Mesenchymal stem cell (in vitro differentiated cells and primary cell): ENCODE measurements at regions not wholly inside any gene's neighbourhood (a gene's known extent, or its start where the extent isn't known, plus 50 kb on each side); places are given as distances from the start of the nearest gene placed in this dataset.

Source experiments
- DNase-seq: peaks from one replicate; pipeline ENCODE4 v3.0.0-alpha.2; 2013
- H2AFZ ChIP-seq: one replicate; pipeline ENCODE4 v1.6.1; 2013; ENCODE audit warnings: low read depth, mild to moderate bottlenecking, control low read depth, inconsistent platforms, low read length, moderate library complexity
- H2AK5ac ChIP-seq: 2 replicates; pipeline ENCODE4 v1.6.1; 2013; ENCODE audit warnings: low read length, moderate library complexity, mild to moderate bottlenecking, inconsistent platforms; ENCODE audit not compliant: severe bottlenecking
- H2BK120ac ChIP-seq: one replicate; pipeline ENCODE4 v1.6.1; 2013; ENCODE audit warnings: low read depth, mild to moderate bottlenecking, inconsistent platforms, low read length, moderate library complexity
- H2BK12ac ChIP-seq, 2 experiments: one replicate each; pipeline ENCODE4 v1.6.1; 2013; ENCODE audit warnings: inconsistent platforms in 2 of 2, low read length in 2 of 2, mild to moderate bottlenecking in 2 of 2, moderate library complexity in 2 of 2, control low read depth in 1 of 2
- H2BK15ac ChIP-seq: one replicate; pipeline ENCODE4 v1.6.1; 2013; ENCODE audit warnings: mild to moderate bottlenecking, low read depth, inconsistent platforms; ENCODE audit not compliant: poor library complexity, severe bottlenecking
- H2BK5ac ChIP-seq: 2 replicates; pipeline ENCODE4 v1.6.1; 2013; ENCODE audit warnings: low read depth, mild to moderate bottlenecking, low read length, control low read depth, inconsistent platforms; ENCODE audit not compliant: poor library complexity, severe bottlenecking
- H3K14ac ChIP-seq, 2 experiments: one replicate each; pipeline ENCODE4 v1.6.1; 2013; ENCODE audit warnings: inconsistent platforms in 2 of 2, low read length in 2 of 2, control low read depth in 1 of 2, mild to moderate bottlenecking in 1 of 2, moderate library complexity in 1 of 2
- H3K18ac ChIP-seq, 2 experiments: one replicate each; pipeline ENCODE4 v1.6.1; 2013; ENCODE audit warnings: inconsistent platforms in 2 of 2, low read length in 2 of 2, control low read depth in 1 of 2, low read depth in 1 of 2, mild to moderate bottlenecking in 1 of 2
- H3K23ac ChIP-seq, 2 experiments: one replicate each; pipeline ENCODE4 v1.6.1; 2013; ENCODE audit warnings: inconsistent platforms in 2 of 2, low read length in 2 of 2, mild to moderate bottlenecking in 2 of 2, moderate library complexity in 2 of 2, control low read depth in 1 of 2
- H3K27ac ChIP-seq: 2 replicates; pipeline ENCODE4 v1.5.1; 2013; ENCODE audit warnings: mild to moderate bottlenecking, moderate library complexity, low read length, control low read depth, inconsistent platforms; ENCODE audit not compliant: poor library complexity, severe bottlenecking
- H3K27me3 ChIP-seq, 2 experiments: 2 replicates each; pipeline versions ENCODE4 v1.6.1 to v1.7.0; 2013; ENCODE audit warnings: low read length in 2 of 2, mild to moderate bottlenecking in 2 of 2, moderate library complexity in 2 of 2, control low read depth in 1 of 2, inconsistent platforms in 1 of 2; ENCODE audit not compliant: control insufficient read depth in 1 of 2, insufficient read depth in 1 of 2
- H3K36me3 ChIP-seq, 2 experiments: 2 replicates each; pipeline versions ENCODE4 v1.6.1 to v1.7.0; 2013; ENCODE audit warnings: low read length in 2 of 2, control low read depth in 1 of 2, inconsistent platforms in 1 of 2, low read depth in 1 of 2, mild to moderate bottlenecking in 1 of 2; ENCODE audit not compliant: insufficient read depth in 2 of 2, control insufficient read depth in 1 of 2
- H3K4ac ChIP-seq, 2 experiments: one replicate each; pipeline ENCODE4 v1.6.1; 2013; ENCODE audit warnings: inconsistent platforms in 2 of 2, low read length in 2 of 2, mild to moderate bottlenecking in 2 of 2, moderate library complexity in 2 of 2, control low read depth in 1 of 2, low read depth in 1 of 2
- H3K4me1 ChIP-seq: 2 replicates; pipeline ENCODE4 v1.6.1; 2013; ENCODE audit warnings: low read depth, low read length, control low read depth; ENCODE audit not compliant: control insufficient read depth, insufficient read depth
- H3K4me2 ChIP-seq: 2 replicates; pipeline ENCODE4 v1.6.1; 2013; ENCODE audit warnings: low read length, mild to moderate bottlenecking, inconsistent platforms; ENCODE audit not compliant: poor library complexity, severe bottlenecking
- H3K4me3 ChIP-seq, 2 experiments: 2 replicates each; pipeline versions ENCODE4 v1.5.1 to v1.7.0; 2013; ENCODE audit warnings: low read length in 2 of 2, mild to moderate bottlenecking in 2 of 2, control low read depth in 1 of 2, low read depth in 1 of 2; ENCODE audit not compliant: insufficient read depth in 1 of 2
- H3K79me1 ChIP-seq: replicated peaks from 2 replicates; pipeline ENCODE4 v1.6.1; 2013; ENCODE audit warnings: mild to moderate bottlenecking, control low read depth, low read length, inconsistent platforms; ENCODE audit not compliant: poor library complexity, severe bottlenecking
- H3K9ac ChIP-seq: 2 replicates; pipeline ENCODE4 v1.7.0; 2013; ENCODE audit warnings: mild to moderate bottlenecking, low read length, moderate library complexity
- H3K9me3 ChIP-seq: 2 replicates; pipeline ENCODE4 v1.7.0; 2013; ENCODE audit warnings: mild to moderate bottlenecking, low read length; ENCODE audit not compliant: control insufficient read depth
- H4K8ac ChIP-seq: one replicate; pipeline ENCODE4 v1.6.1; 2013; ENCODE audit warnings: inconsistent platforms, mild to moderate bottlenecking, low read length, moderate library complexity
- H4K91ac ChIP-seq: one replicate; pipeline ENCODE4 v1.6.1; 2013; ENCODE audit warnings: mild to moderate bottlenecking, low read length, inconsistent platforms
- WGBS: methylation state at CpG from one replicate; pipeline ENCODE4 v1.1.7; 2013; ENCODE audit warnings: mixed read lengths; 5-methylcytosine and 5-hydroxymethylcytosine counted together

DNA sequence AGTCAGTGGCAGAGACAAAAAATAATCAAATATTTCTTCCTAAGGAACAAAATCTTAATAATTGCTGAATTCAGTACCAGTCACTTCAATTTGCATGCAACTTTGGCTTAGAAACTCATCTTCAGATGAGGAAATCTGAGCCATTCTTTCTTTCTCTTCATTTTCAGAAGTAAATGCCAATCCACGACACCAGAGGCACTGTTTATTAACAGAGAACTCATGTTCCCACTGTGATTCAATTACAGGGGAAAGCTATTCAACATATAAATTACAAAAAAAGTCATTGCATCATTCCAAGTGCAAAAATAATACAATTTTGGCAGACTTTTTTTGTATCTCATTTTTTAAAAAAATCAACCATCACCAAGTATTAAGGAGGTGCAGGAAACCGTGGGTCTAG is 816.1 kb upstream of the TMEM132C start:
- H4K8ac ChIP-seq = no peak overlapping the region
- H3K4ac ChIP-seq = no peak overlapping the region
- H3K4me2 ChIP-seq = no peak overlapping the region
- peaks cover 14 to 33% of the 10 kb centered on the region in 2 experiments for H3K27me3 ChIP-seq
- no peak overlapping the region for H4K91ac ChIP-seq
- H3K4me1 ChIP-seq = peaks cover 8% of the 10 kb centered on the region
- H2BK15ac ChIP-seq = no peak overlapping the region
- H2AK5ac ChIP-seq = no peak overlapping the region
- no peak overlapping the region for H2BK120ac ChIP-seq
- DNase-seq = no peak
- H3K36me3 ChIP-seq = no peaks in the 10 kb centered on the region
- no peak overlapping the region for H3K9ac ChIP-seq
- no peak overlapping the region for H3K14ac ChIP-seq
- no peak overlapping the region for H2BK12ac ChIP-seq
- H2BK5ac ChIP-seq = no peak overlapping the region
- 72% methylated on average over 1 of the region's 2 CpGs for WGBS
- no peaks in the 10 kb centered on the region for H3K9me3 ChIP-seq
- no peak overlapping the region for H3K18ac ChIP-seq
- no peaks in the 10 kb centered on the region for H3K79me1 ChIP-seq
- H3K27ac ChIP-seq = no peak overlapping the region
- no peak overlapping the region for H2AFZ ChIP-seq
- H3K4me3 ChIP-seq = no peak overlapping the region
- no peak overlapping the region for H3K23ac ChIP-seq

DNA sequence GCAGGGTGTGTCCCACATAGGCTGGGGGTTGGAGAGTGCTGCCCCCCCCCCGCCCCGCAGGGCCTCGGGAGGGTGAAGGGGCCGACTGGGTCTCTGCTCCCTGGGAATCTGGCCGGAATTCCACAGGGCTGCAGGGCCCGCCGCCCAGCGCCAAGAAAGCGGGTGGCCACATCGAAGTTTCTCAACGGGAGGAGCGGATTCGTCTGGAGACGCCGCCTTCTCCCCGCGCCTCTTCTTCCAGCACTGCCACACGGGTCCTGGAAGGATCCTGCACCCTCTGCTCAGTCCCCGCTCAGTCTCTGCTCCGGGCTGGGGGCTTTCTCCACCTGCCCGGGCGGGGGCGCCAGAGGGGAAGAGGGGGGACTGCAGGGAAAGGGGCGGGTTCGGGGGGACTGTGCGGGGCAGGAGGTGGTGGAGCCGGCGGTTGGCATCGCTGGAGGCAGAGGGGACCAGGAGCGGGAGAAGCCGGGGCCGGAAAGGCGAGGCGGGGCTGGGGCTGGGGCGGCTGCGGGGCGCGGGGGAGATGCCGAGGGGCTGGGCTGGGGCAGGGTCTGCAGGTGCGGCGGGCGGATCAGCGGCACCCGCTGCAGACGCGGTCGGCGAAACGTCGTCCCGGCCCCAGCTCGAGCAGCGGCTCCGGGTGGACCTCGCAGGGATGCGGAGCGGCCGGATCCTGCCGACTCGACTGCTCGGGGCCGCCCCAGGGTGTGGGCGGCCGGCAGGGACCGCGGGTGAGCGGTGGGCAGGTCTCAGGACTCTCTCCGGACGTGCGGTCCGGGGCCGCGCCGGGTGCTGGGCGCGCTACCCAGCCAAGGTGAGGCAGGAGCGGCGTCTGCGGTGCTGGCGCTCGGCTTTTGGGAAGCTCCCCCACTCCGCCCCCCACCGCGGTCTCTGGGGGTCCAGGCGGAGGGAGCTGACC is 811.4 kb upstream of the TMEM132C start:
- Histone ChIP-seq H4K8ac (peak overlapping the region; percentile 21), H2BK120ac (no peak overlapping the region), H2BK12ac (no peak overlapping the region), H4K91ac (no peak overlapping the region), H3K36me3 (no peaks in the 10 kb centered on the region), H3K9me3 (no peaks in the 10 kb centered on the region), H3K27ac (no peak overlapping the region), H3K27me3 (peaks cover 21 to 45% of the 10 kb centered on the region in 2 experiments), H2BK15ac (peak overlapping the region; percentile 20), H3K14ac (no peak overlapping the region), H3K18ac (no peak overlapping the region), H2BK5ac (no peak overlapping the region), H2AFZ (no peak overlapping the region), H3K4ac (no peak overlapping the region), H3K23ac (no peak overlapping the region), H2AK5ac (no peak overlapping the region), H3K79me1 (no peaks in the 10 kb centered on the region), H3K4me2 (peak overlapping the region; percentile 76), H3K4me1 (peaks cover 12% of the 10 kb centered on the region), H3K9ac (no peak overlapping the region), H3K4me3 (peak overlapping the region; percentile 38 to 55)
- no peak for DNase-seq
- 5% methylated on average over 58 of the region's 85 CpGs for WGBS

DNA sequence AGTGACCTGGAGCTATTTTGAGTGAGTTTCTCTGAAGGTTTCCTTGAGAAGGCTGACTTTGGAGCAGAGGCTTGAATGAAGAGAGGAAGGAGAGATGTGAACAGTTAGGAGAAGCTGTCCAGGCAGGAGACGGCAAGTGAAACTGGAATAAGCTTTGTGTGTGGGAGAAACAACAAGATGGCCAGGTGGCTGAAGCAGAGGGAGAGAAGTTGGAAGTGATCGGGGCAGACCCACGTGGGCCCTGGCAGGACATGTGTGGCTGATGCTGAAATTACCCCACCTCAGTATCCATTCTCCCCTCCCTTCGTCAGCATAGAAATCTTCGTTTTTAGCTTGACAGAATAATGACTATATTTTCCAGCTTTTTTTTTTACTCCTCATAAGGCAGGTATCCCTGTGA is 809.2 kb upstream of the TMEM132C start:
- 87% methylated on average over 3 of the region's 5 CpGs for WGBS

DNA sequence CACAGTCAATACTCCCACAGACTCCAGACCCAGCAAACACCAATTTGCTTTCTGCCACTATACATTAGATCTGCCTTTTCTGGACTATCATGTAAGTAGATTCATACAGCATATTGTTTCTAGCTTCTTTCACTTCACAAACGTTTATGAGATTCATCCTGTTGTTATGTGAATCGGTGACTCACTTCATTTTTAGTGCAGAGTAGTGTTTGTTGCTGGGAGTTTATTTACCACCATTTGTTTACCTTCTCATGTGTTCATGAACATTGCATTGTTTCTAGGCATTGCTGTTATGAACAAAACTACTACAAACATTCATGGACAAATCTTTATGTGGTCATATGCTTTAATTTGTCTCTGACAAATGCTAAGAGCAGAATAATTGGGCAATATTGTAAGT is 807.8 kb upstream of the TMEM132C start:
- Histone ChIP-seq H2BK15ac (no peak overlapping the region), H3K4me3 (no peak overlapping the region), H4K8ac (no peak overlapping the region), H4K91ac (no peak overlapping the region), H2BK5ac (no peak overlapping the region), H3K9me3 (no peaks in the 10 kb centered on the region), H3K9ac (no peak overlapping the region), H2BK120ac (no peak overlapping the region), H3K4me1 (peaks cover 12% of the 10 kb centered on the region), H2BK12ac (no peak overlapping the region), H3K23ac (no peak overlapping the region), H3K79me1 (no peaks in the 10 kb centered on the region), H2AK5ac (no peak overlapping the region), H3K27me3 (peaks cover 20 to 32% of the 10 kb centered on the region in 2 experiments), H3K18ac (no peak overlapping the region), H3K27ac (no peak overlapping the region), H3K36me3 (no peaks in the 10 kb centered on the region), H3K14ac (no peak overlapping the region), H3K4ac (no peak overlapping the region), H3K4me2 (no peak overlapping the region), H2AFZ (no peak overlapping the region)
- DNase-seq = peak; percentile 24
- WGBS = 80% methylated on average over 1 of the region's 2 CpGs

More for the DNA sequence above, 809.2 kb upstream of the TMEM132C start:
- Histone ChIP-seq H2BK15ac (no peak overlapping the region), H2BK120ac (no peak overlapping the region), H2AK5ac (no peak overlapping the region), H3K9ac (no peak overlapping the region), H3K27ac (no peak overlapping the region), H3K18ac (no peak overlapping the region), H2AFZ (no peak overlapping the region), H3K23ac (no peak overlapping the region), H3K14ac (no peak overlapping the region), H3K4ac (no peak overlapping the region), H3K4me1 (peaks cover 12% of the 10 kb centered on the region), H3K4me3 (no peak overlapping the region), H2BK5ac (no peak overlapping the region), H3K4me2 (no peak overlapping the region), H3K79me1 (no peaks in the 10 kb centered on the region), H4K91ac (no peak overlapping the region), H3K27me3 (peaks cover 21 to 39% of the 10 kb centered on the region in 2 experiments), H2BK12ac (no peak overlapping the region), H3K9me3 (no peaks in the 10 kb centered on the region), H3K36me3 (no peaks in the 10 kb centered on the region), H4K8ac (no peak overlapping the region)
- no peak for DNase-seq
